Naive thymus-derived CD8-positive, alpha-beta T cell (primary cell): ENCODE measurements at regions not wholly inside any gene's neighbourhood (a gene's known extent, or its start where the extent isn't known, plus 50 kb on each side); places are given as distances from the start of the nearest gene placed in this dataset.

Experiments used
- ATAC-seq, 2 donors: fragments of 150-1000 bp; cut with Tn5 transposase in 1 of 2; sonication (Bioruptor Pico), chemical (Tn5 transposase) in 1 of 2; 1 replicate in 1 of 2; 2 replicates in 1 of 2; pipeline ENCODE4 v1.10.0; 2021; ENCODE audit warnings: mild to moderate bottlenecking in 2 of 2, moderate library complexity in 2 of 2
- POLR2A ChIA-PET: fragments of 350-600 bp; sonication (Branson Sonifier 250); formaldehyde crosslinking; loops from one replicate; lab custom pipeline; 2021; ENCODE audit warnings: antibody characterized with exemption; lab: Charles Lee
- DNase-seq, 10 donors: peaks; one replicate each; pipeline versions ENCODE4 v3.0.0 to v3.0.0-alpha.2; 2020 to 2022
- H3K27ac Mint-ChIP-seq, 10 donors: one replicate each; pipeline ENCODE4 v1.8.0; 2020 to 2022; ENCODE audit warnings: mild to moderate bottlenecking in 10 of 10, mixed read lengths in 10 of 10, moderate library complexity in 4 of 10, inconsistent platforms in 1 of 10
- H3K27me3 Mint-ChIP-seq, 5 donors: one replicate each; pipeline ENCODE4 v1.8.0; 2021 to 2022; ENCODE audit warnings: mixed read lengths in 5 of 5
- H3K36me3 Mint-ChIP-seq, 3 donors: one replicate each; pipeline ENCODE4 v1.8.0; 2020 to 2022; ENCODE audit warnings: mixed read lengths in 3 of 3, mild to moderate bottlenecking in 2 of 3, inconsistent platforms in 1 of 3
- H3K4me1 Mint-ChIP-seq, 4 donors: one replicate each; pipeline ENCODE4 v1.8.0; 2021 to 2022; ENCODE audit warnings: mixed read lengths in 4 of 4
- H3K4me3 Mint-ChIP-seq, 10 donors: one replicate each; pipeline ENCODE4 v1.8.0; 2020 to 2022; ENCODE audit warnings: mild to moderate bottlenecking in 10 of 10, mixed read lengths in 10 of 10, moderate library complexity in 6 of 10, inconsistent platforms in 1 of 10
- H3K9me3 Mint-ChIP-seq, 9 donors: one replicate each; pipeline ENCODE4 v1.8.0; 2020 to 2022; ENCODE audit warnings: mixed read lengths in 9 of 9, mild to moderate bottlenecking in 3 of 9, inconsistent platforms in 1 of 9, moderate library complexity in 1 of 9

GRCh38 chr6:132214716-132215115 is 186.6 kb downstream of the MOXD1 start:
- no peaks in the 10 kb centered on the region for H3K36me3 Mint-ChIP-seq
- no peak for DNase-seq
- H3K9me3 Mint-ChIP-seq, result no peaks in the 10 kb centered on the region
- H3K4me1 Mint-ChIP-seq, result no peaks in the 10 kb centered on the region
- POLR2A ChIA-PET, result no interaction called here
- H3K27ac Mint-ChIP-seq, result no peak overlapping the region
- H3K27me3 Mint-ChIP-seq, result peaks cover 2 to 22% (median 13%) of the 10 kb centered on the region in 5 donors
- H3K4me3 Mint-ChIP-seq, result no peak overlapping the region
- no peak for ATAC-seq

DNA sequence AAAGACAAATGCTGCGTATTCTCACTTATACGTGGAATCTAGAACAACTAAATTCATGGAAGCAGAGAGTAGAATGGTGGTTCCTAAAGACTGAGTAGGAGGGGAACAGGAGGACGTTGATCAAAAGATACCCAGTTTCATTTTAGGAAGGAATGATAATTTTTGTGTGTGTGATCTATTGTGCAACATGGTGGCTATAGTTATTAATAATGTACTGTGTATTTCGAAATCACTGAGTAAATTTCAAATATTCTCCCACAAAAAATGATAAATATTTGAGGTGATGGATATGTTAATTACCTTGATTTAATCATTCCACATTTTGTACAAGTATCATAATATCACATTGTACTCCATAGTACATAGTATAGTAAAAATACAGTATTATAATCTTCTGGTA is 187.5 kb downstream of the MOXD1 start:
- Mint-ChIP-seq H3K36me3 (no peaks in the 10 kb centered on the region), H3K27ac (no peak overlapping the region), H3K27me3 (peaks cover 5 to 27% (median 15%) of the 10 kb centered on the region in 5 donors), H3K9me3 (no peaks in the 10 kb centered on the region), H3K4me1 (no peaks in the 10 kb centered on the region), H3K4me3 (no peak overlapping the region)
- POLR2A ChIA-PET, result no interaction called here
- DNase-seq (no peak), ATAC-seq (no peak)

DNA sequence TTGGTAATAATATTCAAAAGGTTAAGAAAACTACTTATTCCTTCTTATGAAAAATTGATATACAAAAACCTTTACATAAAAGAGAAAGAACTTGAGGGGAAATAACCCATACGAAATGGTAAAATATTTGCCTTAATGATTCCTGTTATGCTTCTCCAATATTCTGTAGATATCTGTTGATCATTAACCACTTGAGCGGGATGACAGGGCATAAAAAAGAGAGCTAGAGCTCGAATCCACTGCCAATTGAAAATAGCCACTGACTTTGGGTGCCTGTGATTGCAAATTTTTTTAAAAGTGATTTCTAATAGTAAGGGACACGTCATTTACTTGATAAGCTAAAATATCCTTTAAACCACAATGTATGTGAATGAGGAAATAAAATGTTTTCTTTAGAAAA is 188.1 kb downstream of the MOXD1 start:
- no peak for ATAC-seq
- POLR2A ChIA-PET, result no interaction called here
- no peaks in the 10 kb centered on the region for H3K4me1 Mint-ChIP-seq

DNA sequence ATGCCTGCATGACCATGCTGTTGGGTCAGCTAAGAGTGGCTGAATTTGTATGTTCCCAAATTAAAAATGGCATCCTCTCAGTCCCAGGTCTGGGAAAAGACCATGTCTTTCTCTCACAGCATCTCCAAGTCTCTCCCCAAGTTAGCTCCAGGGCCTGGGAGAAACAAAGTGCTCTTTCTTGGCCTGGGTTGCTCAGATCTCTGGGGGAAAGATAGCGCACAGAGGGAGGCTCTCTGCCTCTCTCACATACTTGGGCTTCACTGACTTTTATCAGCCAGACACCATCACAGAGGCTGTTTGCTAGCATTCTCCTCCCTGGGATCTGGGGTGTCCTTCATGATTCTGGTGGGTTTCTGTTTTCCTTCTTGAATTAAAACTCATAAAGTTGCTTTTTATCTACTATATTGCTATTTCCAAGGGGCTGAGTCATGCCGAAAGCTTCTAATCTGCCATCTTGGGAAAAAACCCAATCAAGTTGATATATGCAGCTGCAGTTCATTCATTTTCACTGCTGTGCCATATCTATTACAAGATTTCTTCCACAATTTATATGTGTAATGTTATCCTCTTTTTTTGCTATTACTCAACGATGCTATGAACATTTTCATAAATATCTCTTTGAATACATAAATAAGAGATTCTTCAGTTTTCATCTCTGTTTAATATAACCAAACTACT is 190.2 kb downstream of the MOXD1 start:
- Mint-ChIP-seq H3K4me1 (no peaks in the 10 kb centered on the region), H3K4me3 (no peak overlapping the region), H3K27me3 (peaks cover 7 to 42% (median 15%) of the 10 kb centered on the region in 5 donors), H3K36me3 (no peaks in the 10 kb centered on the region), H3K9me3 (no peaks in the 10 kb centered on the region), H3K27ac (no peak overlapping the region)
- no peak for DNase-seq
- ATAC-seq, result no peak
- POLR2A ChIA-PET, result no interaction called here

More for the DNA sequence above, 188.1 kb downstream of the MOXD1 start:
- no peak overlapping the region for H3K27ac Mint-ChIP-seq
- no peak for DNase-seq
- peaks cover 5 to 32% (median 14%) of the 10 kb centered on the region in 5 donors for H3K27me3 Mint-ChIP-seq
- H3K4me3 Mint-ChIP-seq, result no peak overlapping the region
- no peaks in the 10 kb centered on the region for H3K36me3 Mint-ChIP-seq
- no peaks in the 10 kb centered on the region for H3K9me3 Mint-ChIP-seq

- H3K9me3 Mint-ChIP-seq, result peaks cover 0 to 4% (median 0%) of the 10 kb centered on the region in 9 donors
- no peak overlapping the region for H3K4me3 Mint-ChIP-seq
- DNase-seq (no peak), ATAC-seq (no peak)
- H3K27ac Mint-ChIP-seq, result no peak overlapping the region
- peaks cover 5 to 32% (median 12%) of the 10 kb centered on the region in 5 donors for H3K27me3 Mint-ChIP-seq
- H3K4me1 Mint-ChIP-seq, result no peaks in the 10 kb centered on the region
- POLR2A ChIA-PET, result no interaction called here
- H3K36me3 Mint-ChIP-seq, result no peaks in the 10 kb centered on the region
Measured at GRCh38 chr6:132209351-132209750, 191.9 kb downstream of the MOXD1 start.

- Mint-ChIP-seq H3K27me3 (peaks cover 5 to 32% (median 8%) of the 10 kb centered on the region in 5 donors), H3K4me1 (no peaks in the 10 kb centered on the region), H3K4me3 (no peak overlapping the region), H3K36me3 (no peaks in the 10 kb centered on the region), H3K27ac (no peak overlapping the region), H3K9me3 (peaks cover 0 to 5% (median 0%) of the 10 kb centered on the region in 9 donors)
- ATAC-seq, result no peak
- DNase-seq, result no peak
- POLR2A ChIA-PET, result no interaction called here
Measured at GRCh38 chr6:132207991-132208390, 193.3 kb downstream of the MOXD1 start.

DNA sequence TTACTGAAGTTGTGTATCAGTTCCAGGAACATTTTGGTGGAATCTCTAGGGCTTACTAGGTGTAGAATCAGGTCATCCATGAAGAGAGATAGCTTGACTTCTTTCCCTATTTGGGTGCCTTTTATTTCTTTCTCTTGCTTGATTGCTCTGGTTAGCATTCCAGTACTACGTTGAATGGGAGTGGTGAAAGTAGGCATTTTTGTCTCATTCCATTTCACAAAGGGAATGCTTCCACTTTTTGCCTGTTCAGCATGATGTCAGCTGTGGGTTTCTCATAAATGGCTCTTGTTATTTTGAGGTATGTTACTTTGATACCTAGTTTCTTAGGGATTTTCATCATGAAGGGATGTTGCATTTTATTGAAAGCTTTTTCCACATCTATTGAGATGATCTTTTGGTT is 195.3 kb downstream of the MOXD1 start:
- no peak for DNase-seq

GRCh38 chr6:132204591-132204990 is 196.7 kb downstream of the MOXD1 start:
- Mint-ChIP-seq H3K36me3 (no peaks in the 10 kb centered on the region), H3K9me3 (peaks cover 0 to 5% (median 0%) of the 10 kb centered on the region in 9 donors), H3K27me3 (peaks cover 0 to 24% (median 7%) of the 10 kb centered on the region in 5 donors), H3K4me3 (no peak overlapping the region), H3K27ac (no peak overlapping the region), H3K4me1 (no peaks in the 10 kb centered on the region)
- POLR2A ChIA-PET, result no interaction called here
- ATAC-seq, result no peak
- DNase-seq, result no peak

More for the DNA sequence above, 195.3 kb downstream of the MOXD1 start:
- no peak for ATAC-seq
- Mint-ChIP-seq H3K4me1 (no peaks in the 10 kb centered on the region), H3K27me3 (peaks cover 5 to 32% (median 8%) of the 10 kb centered on the region in 5 donors), H3K9me3 (peaks cover 0 to 5% (median 0%) of the 10 kb centered on the region in 9 donors), H3K27ac (no peak overlapping the region), H3K36me3 (no peaks in the 10 kb centered on the region), H3K4me3 (no peak overlapping the region)
- POLR2A ChIA-PET, result no interaction called here

DNA sequence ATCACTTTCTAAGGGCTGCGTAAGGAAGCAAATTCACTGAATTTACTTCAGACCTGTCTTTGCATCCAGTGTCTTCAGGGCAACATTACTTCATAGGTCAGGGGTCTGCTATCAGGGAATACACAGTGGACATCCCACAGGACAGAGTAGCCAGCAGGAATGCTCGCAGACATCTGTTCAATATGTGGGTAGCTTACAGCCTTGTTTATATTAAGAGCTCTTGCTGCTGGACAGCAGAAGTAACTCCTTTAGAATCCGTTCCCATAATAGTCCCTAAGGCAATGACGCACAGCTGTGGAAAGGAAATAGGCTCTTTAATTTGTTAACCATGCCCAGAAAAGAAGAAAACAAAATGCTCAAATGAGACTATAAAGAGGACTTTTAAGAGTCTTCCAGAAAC is 198.7 kb downstream of the MOXD1 start:
- ATAC-seq, result no peak

DNA sequence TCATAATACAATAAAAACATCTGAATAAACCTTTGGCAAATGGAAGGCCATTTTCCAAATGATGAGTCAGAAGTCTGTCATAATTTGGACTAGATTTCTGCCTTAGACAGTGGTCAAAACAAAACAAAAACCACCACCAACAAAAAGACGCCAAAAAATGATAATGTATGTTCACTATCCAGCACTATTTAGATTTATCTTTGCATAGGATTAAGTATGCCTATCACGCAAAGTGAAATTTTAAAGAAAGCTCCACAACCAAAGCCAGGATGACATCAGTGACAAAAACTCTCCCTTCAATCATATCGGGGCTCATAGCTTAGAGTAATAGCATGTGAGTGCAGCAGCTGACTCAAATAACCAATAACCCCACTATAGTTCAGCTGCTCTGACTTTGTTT is 201.9 kb downstream of the MOXD1 start:
- Mint-ChIP-seq H3K4me3 (no peak overlapping the region), H3K9me3 (peaks cover 0 to 1% (median 0%) of the 10 kb centered on the region in 9 donors), H3K36me3 (no peaks in the 10 kb centered on the region), H3K4me1 (no peaks in the 10 kb centered on the region), H3K27me3 (peaks cover 0 to 2% (median 0%) of the 10 kb centered on the region in 5 donors), H3K27ac (no peak overlapping the region)
- POLR2A ChIA-PET, result no interaction called here
- no peak for DNase-seq
- no peak for ATAC-seq

More for the DNA sequence above, 198.7 kb downstream of the MOXD1 start:
- Mint-ChIP-seq H3K27me3 (peaks cover 0 to 4% (median 2%) of the 10 kb centered on the region in 5 donors), H3K4me1 (no peaks in the 10 kb centered on the region), H3K27ac (no peak overlapping the region), H3K36me3 (no peaks in the 10 kb centered on the region), H3K4me3 (no peak overlapping the region), H3K9me3 (peaks cover 0 to 5% (median 0%) of the 10 kb centered on the region in 9 donors)
- POLR2A ChIA-PET, result no interaction called here
- no peak for DNase-seq

DNA sequence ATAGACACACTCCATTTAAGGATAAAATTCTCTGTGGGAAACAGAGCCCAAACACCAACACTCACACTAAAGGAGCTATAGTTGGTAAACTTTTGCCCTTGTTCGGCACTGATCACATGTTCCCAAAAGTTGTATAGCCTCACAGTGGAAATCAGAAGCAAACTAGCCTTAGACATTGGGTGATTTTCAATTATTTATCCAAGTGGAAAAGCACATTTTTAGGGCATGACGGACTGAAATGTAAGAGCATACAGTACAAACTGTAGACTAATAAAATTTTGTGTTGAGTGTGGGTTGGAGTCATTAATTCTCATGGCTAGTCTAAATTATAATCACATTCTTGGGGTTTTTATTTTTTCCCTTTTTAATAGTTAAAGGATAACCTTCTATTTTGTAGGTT is 202.4 kb downstream of the MOXD1 start:
- no peak for ATAC-seq
- Mint-ChIP-seq H3K27me3 (peaks cover 0 to 2% (median 0%) of the 10 kb centered on the region in 5 donors), H3K27ac (no peak overlapping the region), H3K36me3 (no peaks in the 10 kb centered on the region), H3K9me3 (no peaks in the 10 kb centered on the region), H3K4me1 (no peaks in the 10 kb centered on the region), H3K4me3 (no peak overlapping the region)
- POLR2A ChIA-PET, result no interaction called here
- no peak for DNase-seq

DNA sequence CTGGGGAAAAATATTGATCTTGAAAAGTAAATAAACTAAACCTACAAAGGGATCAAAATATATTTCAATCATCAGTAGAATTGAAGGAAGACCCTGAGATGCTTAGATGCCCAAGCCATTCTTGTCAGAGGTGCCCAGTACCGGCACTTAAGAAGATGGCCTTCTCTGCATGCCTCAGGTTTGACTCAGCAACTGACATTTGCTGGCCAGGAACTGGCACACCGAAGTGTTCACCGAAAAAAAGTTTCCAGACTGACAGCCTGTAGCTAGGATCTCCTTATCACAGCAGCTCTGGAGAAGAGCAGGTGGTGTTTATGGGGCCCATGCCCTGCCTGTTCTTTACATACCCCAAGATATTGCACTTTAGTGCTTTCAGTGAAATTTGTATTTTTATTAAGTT is 203.2 kb downstream of the MOXD1 start:
- no peaks in the 10 kb centered on the region for H3K9me3 Mint-ChIP-seq
- H3K27ac Mint-ChIP-seq, result no peak overlapping the region
- POLR2A ChIA-PET, result no interaction called here
- H3K36me3 Mint-ChIP-seq, result no peaks in the 10 kb centered on the region
- no peaks in the 10 kb centered on the region for H3K4me1 Mint-ChIP-seq
- DNase-seq (no peak), ATAC-seq (no peak)
- H3K27me3 Mint-ChIP-seq, result peaks cover 0 to 2% (median 0%) of the 10 kb centered on the region in 5 donors
- no peak overlapping the region for H3K4me3 Mint-ChIP-seq

- H3K9me3 Mint-ChIP-seq, result no peaks in the 10 kb centered on the region
- no peak overlapping the region for H3K27ac Mint-ChIP-seq
- POLR2A ChIA-PET, result no interaction called here
- ATAC-seq, result no peak
- H3K4me3 Mint-ChIP-seq, result no peak overlapping the region
- H3K36me3 Mint-ChIP-seq, result no peaks in the 10 kb centered on the region
- no peak for DNase-seq
- peaks cover 0 to 2% (median 0%) of the 10 kb centered on the region in 5 donors for H3K27me3 Mint-ChIP-seq
- H3K4me1 Mint-ChIP-seq, result no peaks in the 10 kb centered on the region
Measured at GRCh38 chr6:132194529-132194928, 206.7 kb downstream of the MOXD1 start.

DNA sequence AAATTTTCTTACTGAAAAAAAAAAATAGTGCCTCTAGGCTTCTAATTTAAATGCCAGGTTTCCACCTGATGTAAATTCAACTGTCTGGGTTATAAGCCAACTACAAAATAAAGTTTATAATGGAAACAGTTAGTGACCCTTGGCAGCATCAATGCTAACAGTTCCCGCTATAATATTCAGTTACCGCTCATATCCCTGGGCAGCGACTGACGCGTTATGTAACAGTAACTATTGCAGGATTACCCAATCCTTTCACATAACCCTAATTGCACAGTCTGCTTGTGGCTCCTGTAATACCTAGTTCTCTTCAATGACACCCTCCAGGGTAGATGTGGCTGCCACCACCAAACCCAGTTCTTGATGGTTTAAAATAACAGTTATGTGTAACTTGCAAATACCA is 208.6 kb downstream of the MOXD1 start:
- H3K36me3 Mint-ChIP-seq, result no peaks in the 10 kb centered on the region

More for the DNA sequence above, 208.6 kb downstream of the MOXD1 start:
- H3K4me3 Mint-ChIP-seq, result no peak overlapping the region
- H3K9me3 Mint-ChIP-seq, result no peaks in the 10 kb centered on the region
- no peaks in the 10 kb centered on the region for H3K4me1 Mint-ChIP-seq
- no peaks in the 10 kb centered on the region for H3K27me3 Mint-ChIP-seq
- ATAC-seq (no peak), DNase-seq (no peak)
- no peak overlapping the region for H3K27ac Mint-ChIP-seq
- POLR2A ChIA-PET, result no interaction called here
